ENCODE measurements at regions not wholly inside any gene's neighbourhood (a gene's known extent, or its start where the extent isn't known, plus 50 kb on each side); places are given as distances from the start of the nearest gene placed in this dataset.

- DNase-seq (ENCODE audit: low spot score): no peak
- no peak overlapping the region for H3K4me3 ChIP-seq (ENCODE audit: low read depth, low read length, poor library complexity, severe bottlenecking)
- TF ChIP-seq CTCF (conservative IDR thresholded peaks at IDR 0.05; ENCODE audit: low read depth, low read length) (no peak), EZH2 (IDR thresholded peaks at IDR 0.05; ENCODE audit: borderline replicate concordance, low read depth, low read length, poor library complexity, severe bottlenecking) (no peak)
- intact Hi-C loops (cut with micrococcal nuclease; ENCODE audit: unreplicated experiment): no loop called here
- no peaks in the 10 kb centered on the region for H3K4me1 ChIP-seq (ENCODE audit: insufficient read depth, low read length, poor library complexity, severe bottlenecking)
- no peaks in the 10 kb centered on the region for H3K9me3 ChIP-seq (ENCODE audit: low read depth, low read length, poor library complexity, severe bottlenecking)
- no TSS peak for BruUV-seq (replicated peaks)
- no peaks in the 10 kb centered on the region for H3K36me3 ChIP-seq (ENCODE audit: insufficient read depth, low read length, poor library complexity, severe bottlenecking)
- CTCF ChIA-PET: no interaction called here
- POLR2A ChIA-PET (ENCODE audit: low non-redundant PET): no interaction called here
- no peak overlapping the region for H3K27ac ChIP-seq (ENCODE audit: low read depth, low read length, poor library complexity, severe bottlenecking)
- H3K27me3 ChIP-seq (replicated peaks; ENCODE audit: insufficient read depth, low read depth, low read length, poor library complexity): no peaks in the 10 kb centered on the region
These were observed 277.8 kb downstream of the ALX1 start for GRCh38 chr12:85557850-85558249.

- BruUV-seq (replicated peaks): no TSS peak
- no peak for DNase-seq (ENCODE audit: low spot score)
- no peak overlapping the region for H3K27ac ChIP-seq (ENCODE audit: low read depth, low read length, poor library complexity, severe bottlenecking)
- no peak overlapping the region for H3K4me3 ChIP-seq (ENCODE audit: low read depth, low read length, poor library complexity, severe bottlenecking)
- no peaks in the 10 kb centered on the region for H3K9me3 ChIP-seq (ENCODE audit: low read depth, low read length, poor library complexity, severe bottlenecking)
- intact Hi-C loops (cut with micrococcal nuclease; ENCODE audit: unreplicated experiment): no loop called here
- H3K36me3 ChIP-seq (ENCODE audit: insufficient read depth, low read length, poor library complexity, severe bottlenecking): no peaks in the 10 kb centered on the region
- ChIA-PET POLR2A (ENCODE audit: low non-redundant PET) (no interaction called here), CTCF (no interaction called here)
- H3K4me1 ChIP-seq (ENCODE audit: insufficient read depth, low read length, poor library complexity, severe bottlenecking): no peaks in the 10 kb centered on the region
- no peaks in the 10 kb centered on the region for H3K27me3 ChIP-seq (replicated peaks; ENCODE audit: insufficient read depth, low read depth, low read length, poor library complexity)
- TF ChIP-seq CTCF (conservative IDR thresholded peaks at IDR 0.05; ENCODE audit: low read depth, low read length) (no peak), EZH2 (IDR thresholded peaks at IDR 0.05; ENCODE audit: borderline replicate concordance, low read depth, low read length, poor library complexity, severe bottlenecking) (no peak)
These were observed 277.5 kb downstream of the RASSF9 start for GRCh38 chr12:85558684-85559083.

- no peak overlapping the region for H3K27ac ChIP-seq (ENCODE audit: low read depth, low read length, poor library complexity, severe bottlenecking)
- POLR2A ChIA-PET (ENCODE audit: low non-redundant PET): no interaction called here
- intact Hi-C loops (cut with micrococcal nuclease; ENCODE audit: unreplicated experiment): no loop called here
These were observed 277.1 kb downstream of the RASSF9 start for GRCh38 chr12:85559127-85559526.

More at GRCh38 chr12:85559127-85559526, 277.1 kb downstream of the RASSF9 start:
- H3K27me3 ChIP-seq (replicated peaks; ENCODE audit: insufficient read depth, low read depth, low read length, poor library complexity): no peaks in the 10 kb centered on the region
- H3K4me1 ChIP-seq (ENCODE audit: insufficient read depth, low read length, poor library complexity, severe bottlenecking): no peaks in the 10 kb centered on the region
- TF ChIP-seq EZH2 (IDR thresholded peaks at IDR 0.05; ENCODE audit: borderline replicate concordance, low read depth, low read length, poor library complexity, severe bottlenecking): no peak
- TF ChIP-seq CTCF (conservative IDR thresholded peaks at IDR 0.05; ENCODE audit: low read depth, low read length): no peak
- CTCF ChIA-PET: no interaction called here
- no peaks in the 10 kb centered on the region for H3K36me3 ChIP-seq (ENCODE audit: insufficient read depth, low read length, poor library complexity, severe bottlenecking)
- H3K4me3 ChIP-seq (ENCODE audit: low read depth, low read length, poor library complexity, severe bottlenecking): no peak overlapping the region
- BruUV-seq (replicated peaks): no TSS peak
- no peak for DNase-seq (ENCODE audit: low spot score)
- H3K9me3 ChIP-seq (ENCODE audit: low read depth, low read length, poor library complexity, severe bottlenecking): no peaks in the 10 kb centered on the region

Data from A673 (cell line).